Epidermal melanocyte (primary cell): ENCODE measurements at regions not wholly inside any gene's neighbourhood (a gene's known extent, or its start where the extent isn't known, plus 50 kb on each side); places are given as distances from the start of the nearest gene placed in this dataset.
"Not testable (repeated sequence)": the region's sequence is repeated elsewhere in the genome, so short reads cannot be mapped to it uniquely, and the experiment has no call there.

ENCODE experiments used
- DNase-seq: peaks from one replicate; pipeline ENCODE4 v3.0.0; 2011; ENCODE audit warnings: low spot score; ENCODE audit not compliant: insufficient read length

DNA sequence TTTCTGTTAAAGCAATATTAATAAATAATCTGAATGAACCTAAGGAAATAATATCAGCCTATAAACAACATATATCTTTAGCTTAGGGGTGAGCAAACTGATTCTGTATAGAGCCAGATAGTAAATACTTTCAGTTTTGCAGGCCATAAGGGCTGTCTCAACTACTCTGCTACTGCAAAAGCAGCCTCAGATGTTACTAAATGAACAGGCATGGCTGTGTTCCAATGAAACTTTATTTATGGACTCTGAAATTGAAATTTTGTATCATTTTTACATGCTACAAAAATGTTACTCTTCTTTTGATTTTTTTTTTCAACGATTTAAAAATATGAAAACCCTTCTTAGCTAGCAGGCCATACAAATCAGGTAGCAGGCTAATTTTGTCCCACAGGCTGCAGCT is 212.8 kb upstream of the PRICKLE2 start:
- DNase-seq = no peak

DNA sequence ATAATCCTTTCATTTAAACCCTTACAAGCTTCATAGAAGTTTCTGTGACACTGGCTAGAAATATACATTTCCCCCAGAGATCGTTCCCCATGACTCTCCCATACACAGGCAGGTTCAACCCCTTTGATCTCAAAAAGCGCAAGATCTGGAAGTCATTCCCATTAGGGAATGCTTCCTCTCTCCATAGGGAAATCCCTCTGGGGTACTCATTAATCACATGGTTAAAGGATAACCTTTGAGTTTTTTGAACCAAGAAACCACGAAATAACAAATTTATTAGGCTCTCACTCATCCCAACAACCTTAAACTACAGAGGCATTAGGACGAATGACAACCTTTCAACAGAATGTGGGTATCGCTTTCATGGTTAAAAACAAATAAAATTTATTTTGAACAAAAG is 211.9 kb upstream of the PRICKLE2 start:
- no peak for DNase-seq

DNA sequence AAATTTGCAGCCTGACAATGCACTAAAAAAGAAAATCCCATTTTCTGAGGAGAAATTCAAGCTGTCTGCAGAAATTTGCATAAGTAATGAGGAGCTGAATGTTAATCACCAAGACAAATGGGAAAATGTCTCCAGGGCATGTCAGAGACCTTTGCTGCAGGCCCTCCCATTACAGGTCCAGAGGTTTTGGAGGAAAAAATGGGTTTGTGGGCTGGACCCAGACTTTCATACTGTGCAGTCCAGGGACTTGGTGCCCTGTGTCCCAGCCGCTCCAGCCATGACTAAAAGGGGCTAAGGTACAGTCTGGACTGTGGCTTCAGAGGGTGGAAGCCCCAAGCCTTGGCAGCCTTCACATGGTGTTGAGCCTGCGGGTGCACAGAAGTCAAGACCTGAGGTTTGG is 209.8 kb upstream of the PRICKLE2 start:
- not testable (repeated sequence) for DNase-seq

DNA sequence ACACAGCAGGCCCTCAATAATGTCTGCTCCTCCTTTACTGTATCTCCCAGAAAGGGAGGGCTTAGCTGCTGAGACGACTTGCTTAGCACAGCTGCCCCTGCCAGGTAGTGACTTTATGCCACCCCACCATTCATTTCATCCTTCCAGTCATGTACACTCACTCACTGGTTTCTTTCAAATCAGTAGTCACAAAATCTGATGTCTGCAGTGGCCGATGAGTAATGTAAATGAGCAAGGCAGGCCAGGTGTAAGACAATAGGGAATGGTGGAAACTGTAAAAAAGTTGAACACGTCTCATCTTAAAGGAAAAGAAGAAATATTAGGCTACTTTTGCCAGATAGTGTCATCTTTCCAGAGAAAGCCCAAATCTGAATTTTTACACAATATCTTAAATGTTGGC is 207.6 kb upstream of the PRICKLE2 start:
- DNase-seq = no peak

DNA sequence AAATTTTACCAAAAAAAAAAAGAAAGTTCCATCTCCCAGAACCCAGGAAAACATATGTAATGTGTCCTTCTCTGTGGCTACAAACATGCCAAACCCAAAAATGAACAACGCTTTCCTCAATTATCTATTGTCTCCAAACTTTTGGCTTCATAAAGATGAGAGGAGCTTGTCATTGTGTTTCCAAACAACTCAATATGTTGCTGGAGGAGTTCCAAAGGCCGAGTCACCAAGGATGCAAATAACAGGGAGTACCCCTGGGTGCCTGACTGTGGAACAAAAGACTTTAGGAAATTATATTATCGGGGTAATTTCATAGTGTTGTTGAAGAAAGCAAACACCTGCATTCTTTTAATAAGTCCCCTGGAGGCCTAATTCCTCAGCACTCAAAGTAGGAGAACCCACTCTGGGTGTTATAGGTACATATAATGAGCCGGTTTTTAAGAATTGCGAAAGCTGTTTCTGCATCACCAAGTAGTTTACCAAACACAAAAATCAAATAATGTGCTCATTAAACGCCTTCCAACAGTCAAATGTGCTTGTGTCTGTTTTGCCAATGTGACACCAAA is 206.3 kb upstream of the PRICKLE2 start:
- no peak for DNase-seq

DNA sequence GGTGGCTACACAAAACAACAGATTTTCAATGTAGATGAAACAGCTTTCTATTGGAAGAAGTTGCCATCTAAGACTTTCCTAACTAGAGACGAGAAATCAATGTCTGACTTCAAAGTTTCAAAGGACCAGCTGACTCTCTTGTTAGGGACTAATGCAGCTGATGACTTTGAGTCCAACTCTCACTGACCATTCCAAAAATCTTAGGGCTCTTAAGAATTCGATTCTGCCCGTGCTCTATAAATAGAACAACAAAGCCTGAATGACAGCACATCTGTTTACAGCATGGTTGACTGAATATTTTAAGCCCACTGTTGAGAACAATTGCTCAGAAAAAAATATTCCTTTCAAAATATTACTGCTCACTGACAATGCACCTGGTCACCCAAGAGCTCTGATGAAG is 202.4 kb upstream of the PRICKLE2 start:
- no peak for DNase-seq

DNA sequence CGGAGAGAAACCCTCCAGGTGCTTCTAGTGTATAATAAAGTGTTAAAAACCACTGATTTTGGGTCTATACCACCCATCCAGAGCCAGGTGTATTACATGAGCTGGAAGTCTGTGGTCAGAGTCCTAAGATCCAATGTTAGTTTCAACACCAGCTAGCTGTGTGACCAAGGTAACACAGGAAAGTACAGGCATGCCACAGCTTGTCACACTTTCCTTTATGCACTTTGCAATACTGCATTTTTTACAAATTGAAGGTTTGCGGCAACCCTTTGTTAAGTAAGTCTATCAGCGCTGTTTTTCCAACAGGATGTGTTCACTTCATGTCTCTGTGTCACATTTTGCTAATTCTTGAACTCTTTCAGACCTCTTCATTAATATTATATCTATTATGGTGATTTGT is 201.3 kb upstream of the PRICKLE2 start:
- DNase-seq = no peak

DNA sequence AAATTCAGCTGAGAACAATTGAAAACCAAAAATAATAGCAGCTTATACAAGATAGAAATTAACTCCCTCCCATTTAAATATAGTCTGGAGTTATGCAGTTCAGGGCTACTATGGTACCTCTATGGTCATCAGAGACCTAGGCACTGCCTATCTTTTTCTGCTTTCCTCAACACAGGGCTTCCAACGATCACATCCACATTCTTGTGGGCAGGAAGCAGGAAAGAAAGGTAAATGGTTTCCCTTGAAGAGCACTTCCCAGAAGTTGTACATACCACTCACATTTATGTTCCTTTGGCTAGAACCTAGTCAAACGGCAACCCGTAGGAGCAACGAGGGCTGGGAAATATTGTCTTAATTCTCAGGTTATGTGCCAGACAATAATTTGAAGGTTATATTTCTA is 197.7 kb upstream of the PRICKLE2 start:
- no peak for DNase-seq

DNA sequence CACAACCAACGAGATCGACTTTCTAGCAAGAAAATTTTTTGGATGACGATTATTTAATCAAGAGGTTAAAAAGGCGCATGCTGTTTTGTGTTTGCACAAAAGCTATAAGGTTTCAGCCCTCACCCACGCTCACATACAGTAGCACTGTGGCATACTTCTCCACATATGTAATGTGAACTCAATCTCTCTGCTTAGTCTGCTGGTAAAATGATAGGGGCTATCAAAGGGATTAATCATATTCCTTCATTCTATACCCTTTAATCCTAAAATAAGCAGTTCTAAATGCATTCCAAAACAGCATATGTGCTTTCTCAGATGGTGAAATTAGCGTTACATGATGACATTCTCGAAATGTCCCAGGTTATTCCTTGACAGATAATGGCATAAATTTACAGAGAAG is 196.9 kb upstream of the PRICKLE2 start:
- no peak for DNase-seq

DNA sequence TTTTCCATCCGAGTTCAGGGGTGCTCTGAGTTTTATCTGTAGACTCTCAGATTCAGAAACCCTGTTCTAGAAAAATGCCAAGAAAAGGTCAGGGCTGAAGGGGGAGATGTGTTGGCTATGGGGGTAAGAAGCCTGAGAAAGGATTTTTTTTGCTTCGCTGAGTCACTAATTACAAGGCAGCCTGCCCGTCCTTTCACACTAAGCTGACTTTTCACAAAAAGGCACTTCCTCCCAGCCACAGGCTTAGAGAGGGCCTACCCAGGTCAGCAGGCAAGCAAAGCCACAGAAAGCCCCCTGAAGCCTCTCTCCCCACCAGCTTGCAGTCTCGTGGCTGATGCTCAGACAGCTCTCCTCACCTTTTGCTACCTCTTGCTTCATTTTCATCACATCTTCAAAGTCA is 192.6 kb upstream of the PRICKLE2 start:
- no peak for DNase-seq

DNA sequence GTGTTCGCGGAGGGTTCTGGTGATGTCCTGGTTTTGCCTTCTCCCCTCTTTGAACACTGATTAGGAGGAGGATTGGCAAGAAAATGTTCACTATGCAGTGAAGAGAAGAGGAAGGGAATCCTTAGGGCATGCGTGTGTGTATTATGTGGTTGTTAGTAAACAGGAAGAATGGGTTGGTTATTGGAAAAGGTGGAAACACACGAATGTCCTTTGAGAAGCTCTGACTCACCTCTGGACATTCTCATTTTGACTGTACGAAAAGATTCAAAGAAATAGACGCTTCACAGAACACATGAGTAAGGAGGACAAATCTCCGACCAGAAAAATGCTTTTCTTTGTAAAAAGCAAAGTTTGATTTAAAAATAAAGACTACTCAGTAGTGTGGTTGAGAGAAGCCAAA is 188.8 kb upstream of the PRICKLE2 start:
- no peak for DNase-seq

DNA sequence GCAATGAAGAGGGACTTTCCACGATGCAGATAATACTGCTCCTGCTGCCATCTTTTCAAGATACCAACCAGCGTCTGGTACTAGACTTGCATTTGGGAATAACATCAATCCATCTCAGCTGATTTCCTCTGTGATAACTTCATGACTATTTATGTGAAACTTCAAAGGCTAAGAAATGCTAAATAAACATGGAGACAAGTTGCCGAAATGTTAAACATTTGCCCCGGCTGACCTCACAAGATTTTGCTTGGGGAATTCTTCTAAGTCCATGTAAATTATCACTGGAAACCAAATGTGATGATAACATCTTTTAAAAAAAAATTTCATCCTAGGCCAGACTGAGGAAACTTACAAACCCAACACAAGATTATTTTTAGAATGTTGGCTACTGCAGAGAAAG is 185.8 kb upstream of the PRICKLE2 start:
- DNase-seq = no peak

DNA sequence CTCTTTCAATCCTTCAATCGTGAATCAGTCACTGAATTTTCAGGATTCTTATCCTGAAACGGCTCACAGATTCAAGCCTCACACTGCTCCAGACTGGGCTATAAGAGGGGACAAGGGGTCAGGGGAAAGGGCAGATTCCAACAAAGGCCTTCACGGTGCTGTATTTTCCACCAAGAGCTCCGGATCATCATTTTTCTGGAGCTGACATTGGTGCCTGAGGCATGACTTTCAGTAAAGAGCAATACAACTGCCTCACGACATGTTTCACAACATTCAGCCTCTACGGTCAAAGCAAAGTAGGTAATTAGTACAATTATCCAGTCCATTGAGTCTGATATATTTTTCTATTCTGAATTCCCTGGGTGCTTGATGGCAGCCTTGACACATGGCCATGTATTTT is 185.0 kb upstream of the PRICKLE2 start:
- no peak for DNase-seq

DNA sequence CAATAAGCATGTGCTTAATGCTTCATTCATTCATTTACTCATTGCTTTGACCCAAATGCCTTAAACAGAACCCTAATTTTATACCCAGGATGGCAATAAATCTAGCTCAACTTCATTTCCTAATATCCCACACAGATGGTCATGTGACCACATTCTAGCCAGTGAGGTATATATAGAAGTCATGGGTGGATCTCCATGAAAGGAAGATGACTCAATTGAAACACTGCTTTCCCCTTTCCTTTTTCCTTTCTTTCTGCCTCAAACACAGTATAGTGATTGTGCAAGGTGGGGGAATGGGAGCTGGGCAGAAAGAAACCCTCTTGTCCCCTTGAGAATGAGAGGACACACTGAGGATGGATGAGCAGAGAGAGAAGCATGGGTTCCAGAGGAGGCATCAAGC is 183.5 kb upstream of the PRICKLE2 start:
- no peak for DNase-seq

DNA sequence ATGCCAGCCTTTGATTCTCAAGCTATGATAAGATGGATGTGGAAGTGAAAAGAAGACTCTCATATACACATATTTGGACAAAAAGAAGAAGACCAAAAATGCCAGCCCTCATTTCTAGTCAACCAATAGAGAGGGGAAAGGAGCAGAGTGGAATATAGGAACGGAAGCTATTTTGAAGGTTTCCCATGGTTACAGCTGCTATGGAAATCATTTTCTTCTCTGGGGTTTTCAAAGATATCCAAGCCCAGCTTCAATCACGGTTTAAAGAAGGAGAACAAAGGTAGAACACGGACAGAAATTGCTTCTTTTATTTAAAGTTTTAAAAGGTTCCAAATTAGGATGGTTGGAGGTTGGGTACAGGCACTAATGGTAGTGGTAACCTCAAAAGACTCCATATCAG is 181.0 kb upstream of the PRICKLE2 start:
- no peak for DNase-seq

DNA sequence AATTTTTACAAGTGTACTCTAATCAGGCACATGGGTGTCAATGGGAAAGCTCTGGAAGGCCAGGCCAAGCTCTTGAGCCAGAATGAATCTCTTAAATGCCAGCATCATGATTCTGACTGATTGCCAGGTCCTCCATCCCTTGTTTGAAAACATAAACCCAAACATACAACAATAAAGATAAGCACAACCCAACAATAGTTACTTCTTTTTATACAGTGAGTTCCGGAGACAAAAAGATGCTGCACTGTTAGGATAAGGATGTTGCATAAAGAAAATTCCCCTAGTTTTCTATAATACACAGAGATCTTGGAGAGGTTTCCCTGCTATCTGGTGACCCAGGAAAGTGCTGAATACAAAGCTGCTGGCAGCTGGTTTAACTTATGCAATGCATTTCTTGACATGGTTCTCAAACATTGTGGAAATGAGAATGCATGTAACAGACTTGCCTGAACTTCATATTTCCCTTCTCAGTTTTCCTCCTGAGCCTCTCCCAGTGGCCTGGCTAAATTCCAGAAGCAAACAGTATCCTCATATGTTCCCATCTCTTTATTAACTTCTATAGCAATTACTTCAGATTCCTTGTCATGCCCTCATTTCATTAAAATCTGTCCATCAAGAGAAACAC is 180.1 kb upstream of the PRICKLE2 start:
- no peak for DNase-seq

DNA sequence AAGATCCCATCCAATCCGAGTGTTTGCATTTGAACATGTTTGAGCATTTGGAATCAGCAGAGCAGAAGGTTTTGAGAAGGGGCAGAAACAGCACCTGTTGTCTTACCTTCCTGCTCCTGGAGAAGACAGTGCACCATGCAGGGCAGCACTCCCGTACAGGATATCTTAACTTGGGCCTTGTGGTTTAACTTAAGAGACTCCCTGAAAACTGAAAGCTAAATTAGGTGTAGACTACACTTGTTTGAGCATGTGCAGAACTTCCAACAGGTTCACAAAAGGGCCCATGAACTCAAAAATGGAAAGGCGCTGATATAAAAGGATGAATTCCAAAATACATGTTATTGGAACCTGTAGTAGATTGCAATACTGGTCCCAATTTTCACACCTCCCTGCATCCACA is 175.4 kb upstream of the PRICKLE2 start:
- no peak for DNase-seq

DNA sequence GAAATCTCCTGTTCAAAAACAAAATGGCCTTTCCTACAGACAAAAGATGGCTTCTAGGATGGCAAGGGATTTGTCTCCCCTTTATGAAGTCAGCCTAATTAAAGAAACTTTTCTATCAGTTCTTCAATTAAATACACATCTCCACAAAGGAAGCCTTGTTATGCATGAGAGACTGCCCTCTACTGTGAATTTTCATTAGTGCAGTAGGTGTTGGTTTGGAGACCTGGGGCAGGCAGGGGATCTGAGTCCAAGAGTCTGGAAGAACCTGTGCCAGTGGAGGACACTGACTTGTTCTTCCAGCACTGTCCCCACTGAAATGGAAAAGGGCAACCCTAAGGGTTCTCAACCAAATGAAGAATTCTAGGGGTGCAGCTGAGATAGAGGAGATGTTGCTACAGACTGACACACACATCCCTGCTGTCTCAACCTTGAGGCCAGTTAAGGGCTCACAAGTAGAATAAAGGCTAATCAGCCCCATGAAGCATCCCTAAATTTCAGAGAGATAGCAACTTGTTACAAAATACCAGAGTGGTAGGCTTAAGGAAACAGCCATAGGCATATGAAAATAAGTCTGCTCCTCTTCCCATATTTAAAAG is 174.0 kb upstream of the PRICKLE2 start:
- DNase-seq = peak; percentile 60

DNA sequence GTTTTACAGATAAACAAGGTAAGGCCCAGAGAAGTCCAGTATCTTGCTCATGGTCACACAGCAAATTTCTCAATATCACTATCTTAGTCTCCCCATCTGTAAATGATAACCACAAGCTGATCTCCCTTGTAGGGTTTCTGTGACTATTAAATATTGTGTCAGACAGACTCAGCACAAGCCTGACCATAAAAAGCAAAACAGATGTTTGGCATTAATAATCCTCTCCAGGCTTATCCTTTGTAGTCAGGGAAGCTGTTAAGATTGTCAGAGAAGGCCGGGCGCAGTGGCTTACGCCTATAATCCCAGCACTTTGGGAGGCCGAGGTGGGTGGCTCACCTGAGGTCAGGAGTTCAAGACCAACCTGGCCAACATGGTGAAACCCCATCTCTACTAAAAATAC is 173.2 kb upstream of the PRICKLE2 start:
- peak; percentile 29 for DNase-seq

DNA sequence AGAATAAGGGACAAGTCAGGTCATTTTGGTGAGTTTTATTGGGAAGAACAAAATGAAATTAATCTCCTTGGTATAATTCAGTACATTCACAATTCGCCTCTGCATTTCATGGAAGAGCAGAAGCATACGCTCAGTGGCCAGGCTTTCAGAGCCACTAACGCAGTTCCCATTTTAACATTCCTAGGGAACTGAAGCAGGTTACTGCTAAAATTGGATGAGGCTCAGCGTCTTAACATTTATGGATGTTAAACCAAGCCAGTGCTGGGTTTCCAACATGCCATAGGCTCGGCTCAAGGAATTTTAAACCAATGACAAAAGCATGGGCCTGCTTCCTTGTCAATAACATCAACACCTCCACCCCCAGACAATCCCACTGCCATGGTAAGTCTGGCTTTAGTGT is 172.7 kb upstream of the PRICKLE2 start:
- DNase-seq = no peak

DNA sequence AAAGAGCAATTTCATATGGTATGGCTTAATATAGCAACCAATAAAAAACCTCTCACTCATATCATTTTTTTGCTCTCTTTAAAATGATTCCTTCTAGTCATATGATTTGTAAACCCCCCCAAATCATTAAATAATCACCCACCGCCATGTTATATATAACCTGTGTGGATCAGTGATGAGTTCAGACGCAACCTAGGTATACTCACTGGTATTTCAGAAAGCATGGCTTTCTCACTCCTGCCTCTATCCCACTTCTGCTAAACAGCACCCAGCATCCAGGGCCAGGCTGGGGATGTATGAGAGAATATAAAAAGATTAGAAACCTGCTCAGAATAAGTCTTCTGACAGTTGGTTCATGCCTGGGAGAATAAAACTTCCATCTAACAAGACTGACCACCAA is 172.3 kb upstream of the PRICKLE2 start:
- DNase-seq = no peak

DNA sequence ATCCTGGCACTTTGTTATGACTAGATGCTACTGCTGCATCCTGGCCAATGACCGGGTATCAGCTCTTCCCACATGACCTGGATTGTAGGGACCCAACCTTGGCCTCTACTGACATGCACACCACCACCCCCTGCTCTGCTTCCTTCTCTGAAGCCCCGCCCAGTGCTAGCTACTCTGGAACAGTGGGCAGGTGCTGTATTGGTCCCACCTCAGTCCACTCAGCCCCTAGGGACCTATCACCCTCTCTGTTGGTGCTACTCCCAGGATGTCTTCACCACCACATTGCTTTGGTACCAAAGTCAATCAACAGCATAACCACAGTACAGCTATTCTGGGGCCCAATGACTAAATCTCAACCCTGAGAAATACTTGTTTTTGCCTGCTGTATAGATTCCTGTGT is 170.2 kb upstream of the PRICKLE2 start:
- DNase-seq = no peak

DNA sequence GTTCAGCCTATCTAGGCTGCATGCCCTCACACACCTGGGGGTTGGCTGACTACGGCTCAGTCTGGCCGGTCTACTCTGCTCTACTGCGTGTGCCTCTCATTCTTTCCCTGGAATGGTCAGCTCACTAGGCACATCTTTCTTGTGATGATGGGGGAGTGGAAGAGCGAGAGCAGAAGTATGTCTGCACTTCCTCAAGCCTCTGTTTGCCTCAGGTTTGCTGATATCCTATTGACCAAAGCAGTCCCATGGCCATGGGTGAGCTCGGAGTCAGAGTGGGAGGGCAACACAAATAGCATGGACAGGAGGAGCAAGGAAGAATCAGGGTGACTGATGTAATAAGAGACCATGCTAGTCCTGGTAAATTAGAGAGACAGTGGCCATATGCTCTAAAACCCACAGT is 167.9 kb upstream of the PRICKLE2 start:
- no peak for DNase-seq
